ENCODE measurements at regions not wholly inside any gene's neighbourhood (a gene's known extent, or its start where the extent isn't known, plus 50 kb on each side); places are given as distances from the start of the nearest gene placed in this dataset.

DNA sequence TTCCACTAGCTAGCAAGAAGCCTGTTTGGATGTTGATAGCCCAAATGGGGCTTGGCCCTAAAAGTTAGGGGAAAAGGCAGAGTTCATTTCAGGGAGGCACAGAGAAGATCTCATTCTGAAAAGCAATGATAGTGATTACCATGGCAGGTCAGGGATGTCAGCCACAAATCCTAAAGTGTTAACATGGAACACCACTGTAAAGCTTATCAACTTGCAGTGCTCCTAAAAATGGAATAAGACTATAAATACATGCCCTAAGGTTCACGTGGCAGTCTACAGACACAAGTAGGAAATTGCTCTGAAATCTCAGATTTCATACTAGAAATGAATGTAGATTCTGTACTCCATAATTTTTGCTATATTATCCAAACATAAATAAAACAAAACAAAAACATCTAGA is 280.0 kb upstream of the E2F7 start:
- DNase-seq = no peak

GRCh38 chr12:77344651-77345050 is 279.3 kb upstream of the E2F7 start:
- DNase-seq = no peak

- DNase-seq = no peak
Observed at GRCh38 chr12:77343291-77343690, 277.9 kb upstream of the E2F7 start.

DNA sequence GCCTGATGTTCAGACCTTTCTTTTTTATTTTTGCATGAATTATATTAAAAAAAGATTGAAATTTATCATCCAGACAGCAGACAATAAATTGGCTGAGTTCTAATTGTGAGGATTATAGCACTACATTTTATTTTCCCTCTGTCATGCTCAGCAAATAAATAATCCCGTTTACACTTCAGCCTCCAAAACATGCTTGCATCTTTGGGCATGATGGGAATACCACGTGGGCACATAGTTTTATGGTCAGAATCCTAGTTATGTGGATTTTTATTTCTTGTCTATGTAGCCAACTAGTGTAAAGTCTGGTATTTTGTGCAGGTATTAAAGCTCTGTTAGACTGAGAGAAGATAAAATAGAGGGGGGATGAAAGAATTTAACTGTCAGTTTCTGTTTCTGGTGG is 276.9 kb upstream of the E2F7 start:
- no peak for DNase-seq

- no peak for DNase-seq
Observed at GRCh38 chr12:77339610-77340009, 274.2 kb upstream of the E2F7 start.

GRCh38 chr12:77337362-77337761 is 272.0 kb upstream of the E2F7 start:
- DNase-seq = no peak

GRCh38 chr12:77334806-77335205 is 269.4 kb upstream of the E2F7 start:
- DNase-seq = no peak

GRCh38 chr12:77328326-77328725 is 263.0 kb upstream of the E2F7 start:
- no peak for DNase-seq

GRCh38 chr12:77325511-77326236 is 260.3 kb upstream of the E2F7 start:
- DNase-seq = no peak

- peak; percentile 52 for DNase-seq
Observed at GRCh38 chr12:77324763-77325468, 259.5 kb upstream of the E2F7 start.

DNA sequence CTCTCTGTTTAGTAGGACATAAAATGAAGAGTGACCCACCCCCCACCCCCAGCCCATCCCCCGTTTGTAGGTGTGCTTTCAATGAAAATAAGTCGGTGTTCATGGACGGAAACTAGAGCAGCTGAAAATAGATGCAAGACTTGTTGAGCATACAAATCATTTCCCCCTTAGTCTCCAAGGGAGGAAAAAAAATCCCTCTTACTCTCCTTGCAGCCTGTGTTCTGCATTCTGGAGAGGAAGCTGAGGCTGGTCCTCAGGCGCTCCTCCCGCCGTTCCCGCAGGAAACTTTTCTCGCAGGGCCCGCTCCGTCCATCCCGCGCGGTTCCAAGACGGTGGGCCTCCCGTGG is 259.0 kb upstream of the E2F7 start:
- DNase-seq = no peak

GRCh38 chr12:77323788-77324415 is 258.5 kb upstream of the E2F7 start:
- no peak for DNase-seq

- DNase-seq = no peak
Observed at GRCh38 chr12:77319166-77319565, 253.8 kb upstream of the E2F7 start.

DNA sequence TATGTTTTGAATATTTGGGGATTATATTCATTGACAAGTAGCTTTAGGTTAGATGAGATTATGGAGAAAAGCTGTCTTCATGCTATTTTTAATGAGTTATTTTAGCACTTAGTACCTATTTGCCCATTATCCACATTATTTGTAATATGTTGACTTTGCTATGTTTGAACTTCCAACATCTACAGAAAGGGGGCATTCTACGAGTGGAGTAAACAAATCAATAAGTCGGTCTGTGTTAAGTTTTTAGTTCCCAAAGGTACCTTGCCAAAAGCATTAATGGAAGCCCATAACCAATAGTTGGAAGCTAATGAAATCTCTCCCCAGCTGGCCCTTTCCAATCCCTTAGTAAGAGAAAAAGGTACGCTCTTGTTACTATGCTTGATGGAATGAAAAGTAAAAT is 250.0 kb upstream of the E2F7 start:
- no peak for DNase-seq

DNA sequence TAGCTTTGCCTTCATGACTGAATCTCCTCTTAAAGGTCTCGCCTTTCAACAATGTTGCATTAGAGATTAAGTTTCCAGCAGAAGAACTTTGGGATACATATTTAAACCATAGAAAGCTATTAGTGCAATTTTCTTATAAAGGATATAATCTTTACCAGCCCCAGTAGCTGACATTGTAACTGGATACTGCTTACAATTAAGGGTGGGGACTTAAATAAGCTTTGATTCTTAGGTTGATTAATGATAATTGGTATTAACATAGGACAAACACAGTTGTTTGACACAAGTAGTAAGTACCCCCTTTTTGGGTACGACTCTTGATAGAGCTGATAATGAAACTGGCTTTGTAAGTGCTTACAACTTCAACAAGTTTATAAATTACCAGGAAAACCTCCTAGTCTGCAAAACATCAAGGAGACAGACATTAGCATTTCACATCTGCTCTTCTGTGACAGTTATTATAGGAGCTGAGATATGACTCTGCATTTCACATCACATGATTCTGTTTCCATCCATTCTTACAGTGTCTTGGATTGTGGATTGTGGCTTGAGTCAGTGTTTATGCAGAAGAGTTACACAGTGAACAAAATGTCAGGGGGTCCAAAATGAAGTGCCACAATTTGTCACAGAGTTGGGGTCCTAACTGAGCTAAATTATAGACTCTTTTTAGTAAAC is 249.1 kb upstream of the E2F7 start:
- no peak for DNase-seq

GRCh38 chr12:77308056-77308455 is 242.7 kb upstream of the E2F7 start:
- no peak for DNase-seq

GRCh38 chr12:77300811-77301210 is 235.4 kb upstream of the E2F7 start:
- DNase-seq = no peak

DNA sequence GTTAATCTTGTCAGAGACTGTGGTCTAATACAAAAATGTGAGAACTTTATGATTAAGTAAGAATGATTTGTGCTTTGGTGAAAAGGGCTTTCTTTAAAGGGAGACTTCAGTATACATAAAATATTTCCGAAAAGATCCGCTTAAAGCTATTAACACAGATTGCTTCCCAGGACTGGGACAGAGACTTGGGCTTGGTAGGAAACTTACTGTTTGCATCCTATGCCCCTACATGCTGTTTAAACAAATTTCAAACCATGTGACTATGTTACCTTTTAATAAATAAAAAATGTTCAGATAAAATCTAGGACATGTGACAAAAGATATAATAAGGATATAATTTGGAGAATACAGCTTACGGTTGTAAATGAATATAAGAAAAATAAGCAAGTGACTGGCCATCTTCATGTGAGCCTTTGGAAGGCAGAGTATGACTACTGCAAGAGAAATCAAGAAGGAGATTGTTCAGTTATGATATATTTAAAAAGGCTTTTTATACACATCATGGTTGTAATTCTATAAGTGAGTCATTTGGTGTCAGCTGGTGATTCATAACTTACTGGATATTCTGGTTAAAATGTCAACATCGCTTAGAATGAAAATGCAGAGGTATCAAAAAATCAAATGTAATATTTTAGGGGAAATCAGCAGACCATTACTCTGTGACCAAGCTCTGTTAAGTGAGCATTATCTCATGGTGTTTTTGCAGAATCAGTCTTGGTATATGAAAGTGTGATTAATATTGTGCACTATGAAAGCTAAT is 234.7 kb upstream of the E2F7 start:
- DNase-seq = no peak

- DNase-seq = no peak
Observed at GRCh38 chr12:77299001-77299400, 233.6 kb upstream of the E2F7 start.

- no peak for DNase-seq
Observed at GRCh38 chr12:77294016-77294415, 228.6 kb upstream of the E2F7 start.

- DNase-seq = no peak
Observed at GRCh38 chr12:77274926-77275325, 209.6 kb upstream of the E2F7 start.

DNA sequence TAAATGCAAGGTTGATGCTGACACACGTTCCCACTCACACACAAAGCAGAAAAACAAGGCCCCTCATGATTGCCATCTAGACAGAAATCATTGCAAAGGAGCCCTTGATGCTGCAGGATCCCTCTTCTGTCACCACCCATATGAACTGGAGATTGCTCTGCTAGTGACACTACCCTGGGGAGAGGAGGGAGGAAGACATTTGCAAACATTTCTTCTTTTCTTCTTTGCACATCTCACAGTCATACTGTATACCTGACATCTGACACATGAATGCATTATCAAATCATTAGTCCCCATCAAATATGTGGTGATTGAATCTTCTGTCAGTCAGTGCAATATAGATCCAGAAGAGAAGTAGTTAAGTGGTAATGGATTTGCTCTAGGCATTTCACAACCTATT is 208.5 kb upstream of the E2F7 start:
- DNase-seq = no peak

- DNase-seq = no peak
Observed at GRCh38 chr12:77256956-77257355, 191.6 kb upstream of the E2F7 start.

Measured in activated CD4-positive, alpha-beta T cell treated with anti-CD3 and anti-CD28 coated beads for 48 hours (primary cell).